CD4-positive, CD25-positive, alpha-beta regulatory T cell (primary cell): ENCODE measurements at regions not wholly inside any gene's neighbourhood (a gene's known extent, or its start where the extent isn't known, plus 50 kb on each side); places are given as distances from the start of the nearest gene placed in this dataset.

ENCODE experiments used
- ATAC-seq, 2 donors: fragments of 150-1000 bp; cut with Tn5 transposase; one replicate each; pipeline ENCODE4 v1.10.0; 2021; ENCODE audit warnings: low read depth in 2 of 2, moderate number of reproducible peaks in 2 of 2, moderate library complexity in 1 of 2
- DNase-seq, 3 donors: peaks; one replicate each; pipeline versions ENCODE4 v3.0.0 to v3.0.0-alpha.2; 2012 to 2022; ENCODE audit warnings: mixed read lengths in 1 of 3
- H3K27ac ChIP-seq: one replicate; pipeline ENCODE4 v1.7.0; 2013; ENCODE audit warnings: mild to moderate bottlenecking, low read length; ENCODE audit not compliant: insufficient read depth, poor library complexity, severe bottlenecking
- H3K27me3 ChIP-seq: one replicate; pipeline ENCODE4 v1.7.0; 2013; ENCODE audit warnings: low read length; ENCODE audit not compliant: control insufficient read depth, insufficient read depth
- H3K36me3 ChIP-seq: one replicate; pipeline ENCODE4 v1.7.0; 2013; ENCODE audit warnings: mild to moderate bottlenecking, low read length, moderate library complexity; ENCODE audit not compliant: control insufficient read depth, insufficient read depth
- H3K4me1 ChIP-seq: 2 replicates; pipeline ENCODE4 v1.7.0; 2013; ENCODE audit warnings: mild to moderate bottlenecking, low read length; ENCODE audit not compliant: insufficient read depth, control insufficient read depth, poor library complexity, severe bottlenecking
- H3K4me3 ChIP-seq: one replicate; pipeline ENCODE4 v1.7.0; 2013; ENCODE audit warnings: low read depth, mild to moderate bottlenecking, low read length, moderate library complexity
- H3K9me3 ChIP-seq, 2 experiments: 1 replicate in 1 of 2; 2 replicates in 1 of 2; pipeline ENCODE4 v1.7.0; 2013; ENCODE audit warnings: low read length in 2 of 2, mild to moderate bottlenecking in 1 of 2, moderate library complexity in 1 of 2; ENCODE audit not compliant: control insufficient read depth in 2 of 2
- H3K27ac Mint-ChIP-seq, 3 donors: one replicate each; pipeline ENCODE4 v1.8.0; 2020 to 2022; ENCODE audit warnings: mild to moderate bottlenecking in 3 of 3, mixed read lengths in 3 of 3, moderate library complexity in 2 of 3
- H3K27me3 Mint-ChIP-seq: one replicate; pipeline ENCODE4 v1.8.0; 2022; ENCODE audit warnings: mild to moderate bottlenecking, mixed read lengths
- H3K36me3 Mint-ChIP-seq: one replicate; pipeline ENCODE4 v1.8.0; 2020; ENCODE audit warnings: mixed read lengths
- H3K4me1 Mint-ChIP-seq, 4 donors: one replicate each; pipeline ENCODE4 v1.8.0; 2020 to 2022; ENCODE audit warnings: mixed read lengths in 4 of 4, mild to moderate bottlenecking in 1 of 4
- H3K4me3 Mint-ChIP-seq, 4 donors: one replicate each; pipeline ENCODE4 v1.8.0; 2020 to 2022; ENCODE audit warnings: mild to moderate bottlenecking in 4 of 4, mixed read lengths in 4 of 4, moderate library complexity in 3 of 4
- H3K9me3 Mint-ChIP-seq, 7 donors: one replicate each; pipeline ENCODE4 v1.8.0; 2020 to 2022; ENCODE audit warnings: mixed read lengths in 7 of 7, mild to moderate bottlenecking in 3 of 7, moderate library complexity in 2 of 7

DNA sequence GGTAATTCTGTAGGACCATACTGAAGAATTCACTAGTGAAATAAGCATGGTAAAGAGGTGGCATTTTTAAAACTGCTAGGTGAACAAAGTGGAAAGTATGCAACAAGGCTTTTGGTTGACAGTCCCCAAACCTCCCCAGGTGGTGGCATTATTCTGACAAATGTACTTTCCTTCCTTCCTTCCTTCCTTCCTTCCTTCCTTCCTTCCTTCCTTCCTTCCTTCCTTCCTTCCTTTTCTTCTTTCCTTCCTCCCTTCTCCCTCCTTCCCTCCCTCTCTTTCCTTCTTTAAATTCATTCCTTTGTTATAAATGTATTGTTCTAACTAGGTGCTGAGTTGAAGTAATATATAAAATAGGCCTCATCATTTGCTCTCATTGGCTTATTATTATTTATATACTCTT, 284.7 kb upstream of the ANO5 start:
- ATAC-seq (no peak), DNase-seq (no peak)
- H3K4me1 ChIP-seq = no peaks in the 10 kb centered on the region
- Mint-ChIP-seq H3K36me3 (no peaks in the 10 kb centered on the region), H3K9me3 (peaks cover 5 to 17% (median 10%) of the 10 kb centered on the region in 7 donors), H3K27me3 (no peaks in the 10 kb centered on the region), H3K4me1 (no peaks in the 10 kb centered on the region), H3K4me3 (no peak overlapping the region), H3K27ac (no peak overlapping the region)
- no peak overlapping the region for H3K27ac ChIP-seq
- H3K9me3 ChIP-seq = peaks cover 0 to 2% of the 10 kb centered on the region in 2 experiments
- no peaks in the 10 kb centered on the region for H3K36me3 ChIP-seq
- H3K27me3 ChIP-seq = no peaks in the 10 kb centered on the region
- H3K4me3 ChIP-seq = no peak overlapping the region

GRCh38 chr11:21909145-21909544, 283.7 kb upstream of the ANO5 start:
- Histone ChIP-seq H3K27ac (no peak overlapping the region), H3K36me3 (no peaks in the 10 kb centered on the region), H3K27me3 (no peaks in the 10 kb centered on the region), H3K4me3 (no peak overlapping the region), H3K9me3 (peaks cover 0 to 2% of the 10 kb centered on the region in 2 experiments), H3K4me1 (no peaks in the 10 kb centered on the region)
- Mint-ChIP-seq H3K27me3 (no peaks in the 10 kb centered on the region), H3K27ac (no peak overlapping the region), H3K9me3 (peaks cover 6 to 14% (median 10%) of the 10 kb centered on the region in 7 donors), H3K4me1 (no peaks in the 10 kb centered on the region), H3K4me3 (no peak overlapping the region), H3K36me3 (no peaks in the 10 kb centered on the region)
- no peak for ATAC-seq
- no peak for DNase-seq

GRCh38 chr11:21911061-21911460, 281.8 kb upstream of the ANO5 start:
- no peaks in the 10 kb centered on the region for H3K27me3 ChIP-seq
- peaks cover 9 to 24% (median 13%) of the 10 kb centered on the region in 7 donors for H3K9me3 Mint-ChIP-seq

DNA sequence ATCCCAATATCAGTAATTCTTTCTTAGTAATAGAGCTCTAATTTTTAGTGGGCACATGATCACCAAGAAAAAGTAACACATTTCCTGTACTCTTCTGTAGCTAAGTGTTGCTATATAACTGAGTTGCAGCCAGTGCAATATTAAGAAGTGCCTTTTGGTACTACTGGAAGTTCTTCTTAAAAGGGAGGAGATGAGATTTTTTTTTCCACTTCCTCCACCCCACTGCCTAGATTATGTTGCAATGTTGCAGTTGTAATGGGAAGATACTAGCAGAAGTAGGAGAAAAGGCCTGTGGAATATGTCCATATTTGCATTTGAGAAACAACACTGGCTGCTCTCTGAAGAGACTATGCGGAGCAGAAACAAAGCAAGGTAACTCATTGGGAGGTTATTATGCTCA, 280.6 kb upstream of the ANO5 start:
- Mint-ChIP-seq H3K36me3 (no peaks in the 10 kb centered on the region), H3K27ac (no peak overlapping the region), H3K9me3 (peaks cover 5 to 17% (median 13%) of the 10 kb centered on the region in 7 donors), H3K4me1 (no peaks in the 10 kb centered on the region), H3K4me3 (no peak overlapping the region), H3K27me3 (no peaks in the 10 kb centered on the region)
- no peaks in the 10 kb centered on the region for H3K27me3 ChIP-seq
- H3K36me3 ChIP-seq = no peaks in the 10 kb centered on the region
- peaks cover 2 to 6% of the 10 kb centered on the region in 2 experiments for H3K9me3 ChIP-seq
- no peak overlapping the region for H3K27ac ChIP-seq
- H3K4me3 ChIP-seq = no peak overlapping the region
- no peaks in the 10 kb centered on the region for H3K4me1 ChIP-seq
- ATAC-seq = no peak
- no peak for DNase-seq

More at GRCh38 chr11:21911061-21911460, 281.8 kb upstream of the ANO5 start:
- Histone ChIP-seq H3K9me3 (peaks cover 2 to 6% of the 10 kb centered on the region in 2 experiments), H3K36me3 (no peaks in the 10 kb centered on the region), H3K4me3 (no peak overlapping the region), H3K27ac (no peak overlapping the region), H3K4me1 (no peaks in the 10 kb centered on the region)
- H3K4me3 Mint-ChIP-seq = no peak overlapping the region
- H3K36me3 Mint-ChIP-seq = no peaks in the 10 kb centered on the region
- no peak for DNase-seq
- no peak for ATAC-seq
- no peaks in the 10 kb centered on the region for H3K4me1 Mint-ChIP-seq
- no peaks in the 10 kb centered on the region for H3K27me3 Mint-ChIP-seq
- no peak overlapping the region for H3K27ac Mint-ChIP-seq

DNA sequence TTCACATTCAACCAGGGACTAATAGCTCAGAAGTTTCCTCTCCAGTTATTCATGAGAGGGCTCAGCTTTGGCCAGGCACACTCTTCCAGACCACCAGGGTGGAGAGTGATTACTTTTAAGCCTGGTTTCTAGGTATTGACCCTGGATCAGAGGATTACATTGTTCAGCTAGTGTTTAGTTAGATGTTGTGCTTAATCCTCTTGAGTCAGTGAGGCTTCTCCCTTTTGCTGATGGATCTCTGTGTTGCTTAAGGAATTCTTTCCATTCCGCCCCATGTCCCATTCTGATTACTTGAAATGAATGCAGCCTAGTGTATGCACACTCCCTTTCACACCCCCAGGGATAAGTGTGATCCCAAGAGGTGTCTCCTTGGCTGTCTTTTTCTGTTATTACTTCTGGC, 271.7 kb upstream of the ANO5 start:
- H3K27me3 ChIP-seq = no peaks in the 10 kb centered on the region
- DNase-seq (no peak), ATAC-seq (no peak)
- H3K36me3 ChIP-seq = no peaks in the 10 kb centered on the region
- no peak overlapping the region for H3K27ac ChIP-seq
- no peak overlapping the region for H3K27ac Mint-ChIP-seq
- H3K27me3 Mint-ChIP-seq = no peaks in the 10 kb centered on the region
- peaks cover under 1 to 11% (median 4%) of the 10 kb centered on the region in 7 donors for H3K9me3 Mint-ChIP-seq
- H3K4me3 Mint-ChIP-seq = no peak overlapping the region
- no peaks in the 10 kb centered on the region for H3K36me3 Mint-ChIP-seq
- no peak overlapping the region for H3K4me3 ChIP-seq
- no peaks in the 10 kb centered on the region for H3K4me1 Mint-ChIP-seq
- H3K9me3 ChIP-seq = no peaks in the 10 kb centered on the region
- no peaks in the 10 kb centered on the region for H3K4me1 ChIP-seq

DNA sequence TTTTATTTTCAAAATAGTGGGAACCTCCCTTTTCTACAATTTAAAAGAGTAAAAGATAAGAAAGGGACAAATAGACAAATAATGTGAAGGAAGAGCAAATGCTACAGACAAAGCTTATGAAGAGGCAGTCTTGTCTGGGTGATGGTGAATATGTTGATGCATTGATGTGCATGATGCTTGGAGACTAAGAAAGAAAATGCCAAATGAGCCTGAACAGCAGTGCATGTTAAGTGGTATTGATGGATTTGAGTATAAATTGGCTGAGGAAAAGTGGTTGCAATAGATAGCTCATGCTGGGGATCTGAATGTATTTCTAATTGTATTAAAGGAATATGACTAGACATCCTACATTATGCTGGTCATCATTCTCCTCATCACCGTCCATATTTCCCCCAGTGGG, 268.6 kb upstream of the ANO5 start:
- Mint-ChIP-seq H3K27ac (no peak overlapping the region), H3K36me3 (no peaks in the 10 kb centered on the region), H3K9me3 (peaks cover 0 to 15% (median 4%) of the 10 kb centered on the region in 7 donors), H3K27me3 (no peaks in the 10 kb centered on the region), H3K4me3 (no peak overlapping the region), H3K4me1 (no peaks in the 10 kb centered on the region)
- no peak for DNase-seq
- no peak for ATAC-seq
- Histone ChIP-seq H3K27ac (no peak overlapping the region), H3K36me3 (no peaks in the 10 kb centered on the region), H3K9me3 (no peaks in the 10 kb centered on the region), H3K4me1 (no peaks in the 10 kb centered on the region), H3K27me3 (no peaks in the 10 kb centered on the region), H3K4me3 (no peak overlapping the region)

GRCh38 chr11:21927628-21928027, 265.3 kb upstream of the ANO5 start:
- H3K36me3 Mint-ChIP-seq = no peaks in the 10 kb centered on the region
- H3K4me3 Mint-ChIP-seq = no peak overlapping the region
- H3K27ac Mint-ChIP-seq = no peak overlapping the region
- Histone ChIP-seq H3K4me1 (no peaks in the 10 kb centered on the region), H3K27me3 (no peaks in the 10 kb centered on the region), H3K9me3 (no peaks in the 10 kb centered on the region), H3K4me3 (no peak overlapping the region), H3K27ac (no peak overlapping the region), H3K36me3 (no peaks in the 10 kb centered on the region)
- H3K4me1 Mint-ChIP-seq = no peaks in the 10 kb centered on the region
- ATAC-seq (no peak), DNase-seq (no peak)
- H3K27me3 Mint-ChIP-seq = no peaks in the 10 kb centered on the region
- H3K9me3 Mint-ChIP-seq = peaks cover 0 to 10% (median 2%) of the 10 kb centered on the region in 7 donors

DNA sequence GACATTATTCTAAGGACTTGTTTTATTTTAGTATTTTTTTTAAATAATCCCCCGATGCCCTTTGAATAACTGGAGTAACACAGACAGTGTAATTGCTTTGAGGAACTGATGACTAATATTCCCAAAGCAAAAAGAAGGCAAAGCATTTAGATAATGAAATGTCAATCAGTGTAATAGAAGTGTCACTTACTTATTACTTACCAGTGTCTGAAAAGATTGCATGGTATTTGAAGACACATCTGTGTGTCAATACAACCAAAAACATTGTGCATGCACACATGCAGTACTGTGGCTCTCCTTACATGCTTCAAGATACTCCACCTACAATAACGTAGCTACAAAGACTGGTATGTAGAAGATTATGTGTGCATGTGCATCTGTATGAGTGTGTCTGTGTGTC, 264.0 kb upstream of the ANO5 start:
- Mint-ChIP-seq H3K9me3 (peaks cover 0 to 10% (median 3%) of the 10 kb centered on the region in 7 donors), H3K4me3 (no peak overlapping the region), H3K27me3 (no peaks in the 10 kb centered on the region), H3K36me3 (no peaks in the 10 kb centered on the region), H3K4me1 (no peaks in the 10 kb centered on the region), H3K27ac (no peak overlapping the region)
- ATAC-seq (no peak), DNase-seq (no peak)
- Histone ChIP-seq H3K4me1 (no peaks in the 10 kb centered on the region), H3K36me3 (no peaks in the 10 kb centered on the region), H3K27ac (no peak overlapping the region), H3K27me3 (no peaks in the 10 kb centered on the region), H3K4me3 (no peak overlapping the region), H3K9me3 (no peaks in the 10 kb centered on the region)
